ENCODE measurements at regions not wholly inside any gene's neighbourhood (a gene's known extent, or its start where the extent isn't known, plus 50 kb on each side); places are given as distances from the start of the nearest gene placed in this dataset.

- 74% methylated on average over 7 of the region's 7 CpGs for WGBS
- Histone ChIP-seq H3K27ac (ENCODE audit: low read depth in 1 of 2, low read length in 1 of 2) (no peak overlapping the region), H3K9me3 (ENCODE audit: control insufficient read depth in 2 of 2, insufficient read depth in 1 of 2, low read length in 1 of 2) (no peaks in the 10 kb centered on the region), H3K27me3 (ENCODE audit: control insufficient read depth in 2 of 2, insufficient read depth in 1 of 2, low read length in 1 of 2) (no peaks in the 10 kb centered on the region), H3K4me1 (ENCODE audit: control insufficient read depth in 2 of 2, insufficient read depth in 2 of 2, low read length in 2 of 2) (no peaks in the 10 kb centered on the region), H3K36me3 (ENCODE audit: control insufficient read depth in 2 of 2, insufficient read depth in 2 of 2, low read length in 1 of 2) (no peaks in the 10 kb centered on the region), H3K4me3 (ENCODE audit: low read length in 2 of 2) (no peak overlapping the region)
- no peak for DNase-seq (ENCODE audit: low read depth in 6 of 9, low spot score in 9 of 9)
These were observed 615.3 kb upstream of the MGMT start for GRCh38 chr10:128851726-128852125.

GRCh38 chr10:128852449-128852848 is 614.6 kb upstream of the MGMT start:
- no peaks in the 10 kb centered on the region for H3K4me1 ChIP-seq (ENCODE audit: control insufficient read depth in 2 of 2, insufficient read depth in 2 of 2, low read length in 2 of 2)
- H3K4me3 ChIP-seq (ENCODE audit: low read length in 2 of 2): no peak overlapping the region
- H3K36me3 ChIP-seq (ENCODE audit: control insufficient read depth in 2 of 2, insufficient read depth in 2 of 2, low read length in 1 of 2): no peaks in the 10 kb centered on the region
- 95% methylated on average over 11 of the region's 11 CpGs for WGBS
- H3K27ac ChIP-seq (ENCODE audit: low read depth in 1 of 2, low read length in 1 of 2): no peak overlapping the region
- H3K27me3 ChIP-seq (ENCODE audit: control insufficient read depth in 2 of 2, insufficient read depth in 1 of 2, low read length in 1 of 2): no peaks in the 10 kb centered on the region
- H3K9me3 ChIP-seq (ENCODE audit: control insufficient read depth in 2 of 2, insufficient read depth in 1 of 2, low read length in 1 of 2): no peaks in the 10 kb centered on the region
- DNase-seq (ENCODE audit: low read depth in 6 of 9, low spot score in 9 of 9): no peak

- Histone ChIP-seq H3K27ac (ENCODE audit: low read depth in 1 of 2, low read length in 1 of 2) (no peak overlapping the region), H3K36me3 (ENCODE audit: control insufficient read depth in 2 of 2, insufficient read depth in 2 of 2, low read length in 1 of 2) (no peaks in the 10 kb centered on the region), H3K4me3 (ENCODE audit: low read length in 2 of 2) (no peak overlapping the region), H3K27me3 (ENCODE audit: control insufficient read depth in 2 of 2, insufficient read depth in 1 of 2, low read length in 1 of 2) (no peaks in the 10 kb centered on the region), H3K9me3 (ENCODE audit: control insufficient read depth in 2 of 2, insufficient read depth in 1 of 2, low read length in 1 of 2) (no peaks in the 10 kb centered on the region), H3K4me1 (ENCODE audit: control insufficient read depth in 2 of 2, insufficient read depth in 2 of 2, low read length in 2 of 2) (no peaks in the 10 kb centered on the region)
- DNase-seq (ENCODE audit: low read depth in 6 of 9, low spot score in 9 of 9): no peak
- 93% methylated on average over 6 of the region's 6 CpGs for WGBS
These were observed 614.1 kb upstream of the MGMT start for GRCh38 chr10:128852902-128853301.

- no peak overlapping the region for H3K27ac ChIP-seq (ENCODE audit: low read depth in 1 of 2, low read length in 1 of 2)
- H3K36me3 ChIP-seq (ENCODE audit: control insufficient read depth in 2 of 2, insufficient read depth in 2 of 2, low read length in 1 of 2): no peaks in the 10 kb centered on the region
- DNase-seq (ENCODE audit: low read depth in 6 of 9, low spot score in 9 of 9): no peak
- WGBS: 96% methylated on average over 8 of the region's 8 CpGs
- H3K27me3 ChIP-seq (ENCODE audit: control insufficient read depth in 2 of 2, insufficient read depth in 1 of 2, low read length in 1 of 2): no peaks in the 10 kb centered on the region
- no peaks in the 10 kb centered on the region for H3K4me1 ChIP-seq (ENCODE audit: control insufficient read depth in 2 of 2, insufficient read depth in 2 of 2, low read length in 2 of 2)
- no peak overlapping the region for H3K4me3 ChIP-seq (ENCODE audit: low read length in 2 of 2)
- no peaks in the 10 kb centered on the region for H3K9me3 ChIP-seq (ENCODE audit: control insufficient read depth in 2 of 2, insufficient read depth in 1 of 2, low read length in 1 of 2)
These were observed 613.5 kb upstream of the MGMT start for GRCh38 chr10:128853537-128853936.

- Histone ChIP-seq H3K9me3 (ENCODE audit: control insufficient read depth in 2 of 2, insufficient read depth in 1 of 2, low read length in 1 of 2) (no peaks in the 10 kb centered on the region), H3K4me1 (ENCODE audit: control insufficient read depth in 2 of 2, insufficient read depth in 2 of 2, low read length in 2 of 2) (no peaks in the 10 kb centered on the region), H3K36me3 (ENCODE audit: control insufficient read depth in 2 of 2, insufficient read depth in 2 of 2, low read length in 1 of 2) (no peaks in the 10 kb centered on the region), H3K4me3 (ENCODE audit: low read length in 2 of 2) (no peak overlapping the region), H3K27me3 (ENCODE audit: control insufficient read depth in 2 of 2, insufficient read depth in 1 of 2, low read length in 1 of 2) (no peaks in the 10 kb centered on the region), H3K27ac (ENCODE audit: low read depth in 1 of 2, low read length in 1 of 2) (no peak overlapping the region)
- WGBS: 91% methylated on average over 1 of the region's 1 CpG
- DNase-seq (ENCODE audit: low read depth in 6 of 9, low spot score in 9 of 9): no peak
These were observed 612.8 kb upstream of the MGMT start for GRCh38 chr10:128854204-128854603.

- no peaks in the 10 kb centered on the region for H3K9me3 ChIP-seq (ENCODE audit: control insufficient read depth in 2 of 2, insufficient read depth in 1 of 2, low read length in 1 of 2)
- no peaks in the 10 kb centered on the region for H3K36me3 ChIP-seq (ENCODE audit: control insufficient read depth in 2 of 2, insufficient read depth in 2 of 2, low read length in 1 of 2)
- no peaks in the 10 kb centered on the region for H3K27me3 ChIP-seq (ENCODE audit: control insufficient read depth in 2 of 2, insufficient read depth in 1 of 2, low read length in 1 of 2)
- no peak overlapping the region for H3K27ac ChIP-seq (ENCODE audit: low read depth in 1 of 2, low read length in 1 of 2)
- no peaks in the 10 kb centered on the region for H3K4me1 ChIP-seq (ENCODE audit: control insufficient read depth in 2 of 2, insufficient read depth in 2 of 2, low read length in 2 of 2)
- DNase-seq (ENCODE audit: low read depth in 6 of 9, low spot score in 9 of 9): peak in 3 of 9 donors; percentile 8 to 9 (median 8)
- 83% methylated on average over 5 of the region's 5 CpGs for WGBS
- no peak overlapping the region for H3K4me3 ChIP-seq (ENCODE audit: low read length in 2 of 2)
These were observed 612.1 kb upstream of the MGMT start for GRCh38 chr10:128854963-128855362.

GRCh38 chr10:128855618-128856428 is 611.2 kb upstream of the MGMT start:
- Histone ChIP-seq H3K27me3 (ENCODE audit: control insufficient read depth in 2 of 2, insufficient read depth in 1 of 2, low read length in 1 of 2) (no peaks in the 10 kb centered on the region), H3K4me1 (ENCODE audit: control insufficient read depth in 2 of 2, insufficient read depth in 2 of 2, low read length in 2 of 2) (no peaks in the 10 kb centered on the region), H3K4me3 (ENCODE audit: low read length in 2 of 2) (no peak overlapping the region), H3K9me3 (ENCODE audit: control insufficient read depth in 2 of 2, insufficient read depth in 1 of 2, low read length in 1 of 2) (no peaks in the 10 kb centered on the region), H3K27ac (ENCODE audit: low read depth in 1 of 2, low read length in 1 of 2) (no peak overlapping the region), H3K36me3 (ENCODE audit: control insufficient read depth in 2 of 2, insufficient read depth in 2 of 2, low read length in 1 of 2) (no peaks in the 10 kb centered on the region)
- WGBS: 85% methylated on average over 14 of the region's 14 CpGs
- DNase-seq (ENCODE audit: low read depth in 6 of 9, low spot score in 9 of 9): no peak

- Histone ChIP-seq H3K27me3 (ENCODE audit: control insufficient read depth in 2 of 2, insufficient read depth in 1 of 2, low read length in 1 of 2) (no peaks in the 10 kb centered on the region), H3K9me3 (ENCODE audit: control insufficient read depth in 2 of 2, insufficient read depth in 1 of 2, low read length in 1 of 2) (no peaks in the 10 kb centered on the region), H3K4me1 (ENCODE audit: control insufficient read depth in 2 of 2, insufficient read depth in 2 of 2, low read length in 2 of 2) (no peaks in the 10 kb centered on the region), H3K27ac (ENCODE audit: low read depth in 1 of 2, low read length in 1 of 2) (no peak overlapping the region), H3K36me3 (ENCODE audit: control insufficient read depth in 2 of 2, insufficient read depth in 2 of 2, low read length in 1 of 2) (no peaks in the 10 kb centered on the region), H3K4me3 (ENCODE audit: low read length in 2 of 2) (no peak overlapping the region)
- WGBS: 75% methylated on average over 8 of the region's 8 CpGs
- DNase-seq (ENCODE audit: low read depth in 6 of 9, low spot score in 9 of 9): peak in 4 of 9 donors; percentile 3 to 28 (median 6)
These were observed 607.2 kb upstream of the MGMT start for GRCh38 chr10:128859738-128860386.

GRCh38 chr10:128860574-128860973 is 606.5 kb upstream of the MGMT start:
- no peak overlapping the region for H3K4me3 ChIP-seq (ENCODE audit: low read length in 2 of 2)
- H3K9me3 ChIP-seq (ENCODE audit: control insufficient read depth in 2 of 2, insufficient read depth in 1 of 2, low read length in 1 of 2): no peaks in the 10 kb centered on the region
- H3K4me1 ChIP-seq (ENCODE audit: control insufficient read depth in 2 of 2, insufficient read depth in 2 of 2, low read length in 2 of 2): no peaks in the 10 kb centered on the region
- no peaks in the 10 kb centered on the region for H3K36me3 ChIP-seq (ENCODE audit: control insufficient read depth in 2 of 2, insufficient read depth in 2 of 2, low read length in 1 of 2)
- H3K27ac ChIP-seq (ENCODE audit: low read depth in 1 of 2, low read length in 1 of 2): no peak overlapping the region
- WGBS: 82% methylated on average over 9 of the region's 9 CpGs
- DNase-seq (ENCODE audit: low read depth in 6 of 9, low spot score in 9 of 9): no peak
- no peaks in the 10 kb centered on the region for H3K27me3 ChIP-seq (ENCODE audit: control insufficient read depth in 2 of 2, insufficient read depth in 1 of 2, low read length in 1 of 2)

Measured in thymus (tissue), 11 donors.